HepG2 (cell line): ENCODE measurements at regions not wholly inside any gene's neighbourhood (a gene's known extent, or its start where the extent isn't known, plus 50 kb on each side); places are given as distances from the start of the nearest gene placed in this dataset.
"Not testable (repeated sequence)": the region's sequence is repeated elsewhere in the genome, so short reads cannot be mapped to it uniquely, and the experiment has no call there.

ENCODE experiments used
- ATAC-seq: fragments of 200-7000 bp; cut with Tn5 transposase; 3 replicates; pipeline ENCODE4 v1.9.1; 2020; ENCODE audit warnings: mild to moderate bottlenecking, moderate library complexity
- BruUV-seq: library from RNA; stranded (reverse); fragments of 400-500 nt; replicated peaks from 2 replicates; lab custom pipeline; 2021; lab: Mats Ljungman, UMichigan
- CTCF ChIA-PET: fragments of 300-600 bp; formaldehyde crosslinking; extraction: SDS; loops from one replicate; lab custom pipeline; 2021; ENCODE audit warnings: low total read pairs, inconsistent platforms, low intra/inter-chr PET ratio; lab: Yijun Ruan, JAX
- POLR2A ChIA-PET: fragments of 350-600 bp; sonication (Branson Sonifier 250); formaldehyde crosslinking; loops from one replicate; lab custom pipeline; 2020; ENCODE audit warnings: antibody characterized with exemption, inconsistent platforms; lab: Yijun Ruan, JAX
- DNase-seq: peaks from one replicate; pipeline ENCODE4 v3.0.0-alpha.2; 2015; ENCODE audit warnings: low spot score
- FAIRE-seq: peaks from 3 replicates; lab custom pipeline; 2011; peaks lifted over from hg19 to GRCh38; lab: Jason Lieb, UNC
- H2AFZ ChIP-seq: one replicate; pipeline ENCODE4 v1.6.1; 2011; ENCODE audit warnings: low read length, inconsistent platforms
- H3K27ac ChIP-seq: fragments of 300-600 bp; 3 replicates; pipeline ENCODE4 v1.8.0; 2011; ENCODE audit warnings: mixed run types, mild to moderate bottlenecking, mixed read lengths, low read length, inconsistent platforms; ENCODE audit not compliant: insufficient read depth; ENCODE audit errors: extremely low read length
- H3K27me3 ChIP-seq, 2 experiments: fragments of 200-600 bp in 1 of 2; 2 replicates in 1 of 2; 3 replicates in 1 of 2; pipeline versions ENCODE4 v1.6.0 to v1.8.0; 2011; ENCODE audit warnings: low read length in 2 of 2, mild to moderate bottlenecking in 2 of 2, moderate library complexity in 2 of 2, inconsistent platforms in 1 of 2; ENCODE audit not compliant: insufficient read depth in 2 of 2, control insufficient read depth in 1 of 2
- H3K36me3 ChIP-seq, 2 experiments: fragments of 200-600 bp in 1 of 2; replicated peaks in 1 of 2; 2 replicates in 1 of 2; 3 replicates in 1 of 2; pipeline versions ENCODE4 v1.5.1 to v1.8.0; 2011; ENCODE audit warnings: low read length in 2 of 2, inconsistent platforms in 1 of 2; ENCODE audit not compliant: insufficient read depth in 2 of 2, control insufficient read depth in 1 of 2
- H3K4me1 ChIP-seq: 2 replicates; pipeline ENCODE4 v1.5.1; 2012; ENCODE audit warnings: low read length, inconsistent platforms; ENCODE audit not compliant: insufficient read depth
- H3K4me2 ChIP-seq: 2 replicates; pipeline ENCODE4 v1.6.0; 2011; ENCODE audit warnings: low read depth, low read length, inconsistent platforms
- H3K4me3 ChIP-seq, 3 experiments: fragments of 200-600 bp in 1 of 3; sonication (generic), shearing (Covaris generic) in 1 of 3; replicated peaks in 1 of 3; 2 replicates each; pipeline ENCODE4 v1.5.1; 2011 to 2016; ENCODE audit warnings: low read length in 3 of 3, inconsistent platforms in 2 of 3, low read depth in 2 of 3, mild to moderate bottlenecking in 2 of 3, control low read depth in 1 of 3, mixed read lengths in 1 of 3; ENCODE audit not compliant: insufficient read depth in 1 of 3
- H3K79me2 ChIP-seq: one replicate; pipeline ENCODE4 v1.6.1; 2011; ENCODE audit warnings: low read length, inconsistent platforms; ENCODE audit not compliant: insufficient read depth
- H3K9ac ChIP-seq: 2 replicates; pipeline ENCODE4 v1.6.0; 2011; ENCODE audit warnings: mild to moderate bottlenecking, low read depth, low read length, inconsistent platforms; ENCODE audit not compliant: insufficient read depth
- H3K9me3 ChIP-seq: 2 replicates; pipeline ENCODE4 v1.5.1; 2012; ENCODE audit warnings: mild to moderate bottlenecking, low read length
- H4K20me1 ChIP-seq: 2 replicates; pipeline ENCODE4 v1.6.0; 2011; ENCODE audit warnings: inconsistent platforms, mild to moderate bottlenecking, low read length, moderate library complexity; ENCODE audit not compliant: insufficient read depth
- WGBS: methylation state at CpG from one replicate; pipeline ENCODE4 v1.1.6; 2017; ENCODE audit warnings: low lambda C conversion rate; 5-methylcytosine and 5-hydroxymethylcytosine counted together
- in situ Hi-C: cut with HindIII; loops from 2 replicates; pipeline ENCODE4 v1.10.0; 2017; ENCODE audit warnings: low pct_unique_long_range_greater_than_20kb; ENCODE audit not compliant: extremely low pct_ligation_motif_present
- intact Hi-C: fragments of 100-400 bp; cut with micrococcal nuclease; formaldehyde crosslinking; loops from one replicate; pipeline ENCODE4 v1.10.0; 2022; ENCODE audit not compliant: unreplicated experiment

DNA sequence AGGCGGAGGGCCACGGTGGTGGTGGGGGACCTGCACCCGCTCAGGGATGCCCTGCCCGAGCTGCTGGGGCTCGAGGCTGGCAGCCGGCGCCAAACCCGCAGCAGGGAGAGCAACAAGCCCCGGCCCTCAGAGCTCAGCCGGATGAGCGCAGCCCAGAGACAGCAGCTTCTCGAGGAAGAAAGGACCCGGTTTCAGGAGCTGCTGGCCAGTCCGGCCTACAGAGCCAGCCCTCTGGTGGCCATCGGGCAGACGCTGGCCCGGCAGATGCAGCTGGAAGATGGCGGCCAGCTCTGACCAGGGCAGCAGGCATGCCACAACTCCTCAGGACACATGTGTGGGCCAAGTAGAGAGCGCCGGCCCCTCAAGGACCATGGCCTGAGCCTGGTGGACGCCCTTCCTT, 484.4 kb downstream of the TUBA3C start:
- ATAC-seq, H3K9ac ChIP-seq, FAIRE-seq, POLR2A ChIA-PET, BruUV-seq, H3K4me1 ChIP-seq, H4K20me1 ChIP-seq, H3K4me3 ChIP-seq, H3K27ac ChIP-seq, DNase-seq, in situ Hi-C loops, CTCF ChIA-PET, H3K36me3 ChIP-seq, intact Hi-C loops, H3K4me2 ChIP-seq, H2AFZ ChIP-seq, H3K79me2 ChIP-seq, H3K27me3 ChIP-seq: not testable (repeated sequence)
- H3K9me3 ChIP-seq: peaks cover 23% of the 10 kb centered on the region
- 25% methylated on average over 3 of the region's 21 CpGs for WGBS

DNA sequence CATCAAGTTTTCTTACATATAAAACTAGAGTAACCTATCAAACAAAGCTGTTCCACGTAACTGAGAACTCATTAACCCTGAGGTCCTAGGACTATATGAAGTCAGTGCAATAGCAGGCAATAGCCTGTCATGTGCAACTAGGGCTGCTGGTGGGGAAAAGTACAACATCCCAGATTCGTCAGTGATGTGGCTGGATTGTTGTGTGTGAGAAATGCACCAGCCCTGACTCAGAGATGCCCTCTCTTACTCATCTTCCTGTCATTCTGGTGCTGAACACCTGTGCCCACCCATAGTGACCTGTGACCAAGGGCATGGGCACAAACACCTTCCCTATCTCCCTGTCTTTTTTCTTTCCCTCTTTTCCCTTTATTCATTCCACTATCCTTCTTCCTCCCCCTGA, 504.2 kb downstream of the TUBA3C start:
- H3K27ac ChIP-seq, CTCF ChIA-PET, DNase-seq, H3K9ac ChIP-seq, POLR2A ChIA-PET, H4K20me1 ChIP-seq, H2AFZ ChIP-seq, in situ Hi-C loops, H3K27me3 ChIP-seq, BruUV-seq, H3K79me2 ChIP-seq, H3K4me2 ChIP-seq, H3K4me3 ChIP-seq, H3K36me3 ChIP-seq, H3K4me1 ChIP-seq, ATAC-seq, intact Hi-C loops, FAIRE-seq: not testable (repeated sequence)
- WGBS: 8% methylated on average over 2 of the region's 2 CpGs
- H3K9me3 ChIP-seq: peaks cover 17% of the 10 kb centered on the region

DNA sequence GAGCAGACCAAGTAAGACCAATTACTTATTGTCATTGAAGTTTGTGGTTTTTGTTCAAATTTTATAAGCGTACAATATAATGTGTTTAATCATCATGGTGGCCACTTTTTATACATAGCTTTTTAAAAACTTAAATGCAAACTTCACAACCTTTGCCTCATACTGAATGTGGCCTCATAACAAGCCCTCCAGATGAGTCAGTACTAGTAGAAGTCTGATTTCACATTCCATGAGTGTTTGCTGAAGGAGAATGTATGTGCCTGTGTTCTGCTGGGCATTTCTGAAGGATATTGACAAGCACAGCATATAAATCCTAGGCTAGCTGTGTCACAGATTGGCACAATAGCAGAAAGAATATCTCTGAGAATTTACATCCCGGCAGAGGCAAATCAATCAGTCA, 506.4 kb downstream of the TUBA3C start:
- POLR2A ChIA-PET, H3K4me1 ChIP-seq, intact Hi-C loops, H2AFZ ChIP-seq, ATAC-seq, in situ Hi-C loops, H3K27me3 ChIP-seq, CTCF ChIA-PET, BruUV-seq, H3K79me2 ChIP-seq, H3K4me3 ChIP-seq, FAIRE-seq, H4K20me1 ChIP-seq, H3K9ac ChIP-seq, DNase-seq, H3K27ac ChIP-seq, H3K36me3 ChIP-seq, H3K4me2 ChIP-seq: not testable (repeated sequence)
- peaks cover 13% of the 10 kb centered on the region for H3K9me3 ChIP-seq
- 1% methylated on average over 2 of the region's 2 CpGs for WGBS

DNA sequence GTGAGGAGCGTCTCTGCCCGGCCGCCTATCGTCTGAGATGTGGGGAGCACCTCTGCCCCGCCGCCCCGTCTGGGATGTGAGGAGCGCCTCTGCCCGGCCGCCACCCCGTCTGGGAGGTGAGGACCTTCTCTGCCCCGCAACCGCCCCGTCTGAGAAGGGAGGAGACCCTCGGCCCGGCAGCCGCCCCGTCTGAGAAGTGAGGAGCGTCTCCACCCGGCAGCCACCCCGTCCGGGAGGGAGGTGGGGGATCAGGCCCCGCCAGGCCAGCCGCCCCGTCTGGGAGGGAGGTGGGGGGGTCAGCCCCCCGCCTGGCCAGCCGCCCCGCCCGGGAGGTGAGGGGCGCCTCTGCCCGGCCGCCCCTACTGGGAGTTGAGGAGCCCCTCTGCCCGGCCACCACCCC, 507.8 kb downstream of the TUBA3C start:
- H3K36me3 ChIP-seq, BruUV-seq, H3K79me2 ChIP-seq, FAIRE-seq, intact Hi-C loops, H2AFZ ChIP-seq, H3K4me3 ChIP-seq, H4K20me1 ChIP-seq, ATAC-seq, CTCF ChIA-PET, H3K27ac ChIP-seq, H3K4me2 ChIP-seq, H3K9ac ChIP-seq, H3K4me1 ChIP-seq, DNase-seq, in situ Hi-C loops, H3K27me3 ChIP-seq, POLR2A ChIA-PET: not testable (repeated sequence)
- no CpG with 5 or more reads among the region's 33 CpGs for WGBS
- H3K9me3 ChIP-seq: peaks cover 19% of the 10 kb centered on the region
